ENCODE measurements at regions not wholly inside any gene's neighbourhood (a gene's known extent, or its start where the extent isn't known, plus 50 kb on each side); places are given as distances from the start of the nearest gene placed in this dataset.
"Not testable (repeated sequence)": the region's sequence is repeated elsewhere in the genome, so short reads cannot be mapped to it uniquely, and the experiment has no call there.

DNA sequence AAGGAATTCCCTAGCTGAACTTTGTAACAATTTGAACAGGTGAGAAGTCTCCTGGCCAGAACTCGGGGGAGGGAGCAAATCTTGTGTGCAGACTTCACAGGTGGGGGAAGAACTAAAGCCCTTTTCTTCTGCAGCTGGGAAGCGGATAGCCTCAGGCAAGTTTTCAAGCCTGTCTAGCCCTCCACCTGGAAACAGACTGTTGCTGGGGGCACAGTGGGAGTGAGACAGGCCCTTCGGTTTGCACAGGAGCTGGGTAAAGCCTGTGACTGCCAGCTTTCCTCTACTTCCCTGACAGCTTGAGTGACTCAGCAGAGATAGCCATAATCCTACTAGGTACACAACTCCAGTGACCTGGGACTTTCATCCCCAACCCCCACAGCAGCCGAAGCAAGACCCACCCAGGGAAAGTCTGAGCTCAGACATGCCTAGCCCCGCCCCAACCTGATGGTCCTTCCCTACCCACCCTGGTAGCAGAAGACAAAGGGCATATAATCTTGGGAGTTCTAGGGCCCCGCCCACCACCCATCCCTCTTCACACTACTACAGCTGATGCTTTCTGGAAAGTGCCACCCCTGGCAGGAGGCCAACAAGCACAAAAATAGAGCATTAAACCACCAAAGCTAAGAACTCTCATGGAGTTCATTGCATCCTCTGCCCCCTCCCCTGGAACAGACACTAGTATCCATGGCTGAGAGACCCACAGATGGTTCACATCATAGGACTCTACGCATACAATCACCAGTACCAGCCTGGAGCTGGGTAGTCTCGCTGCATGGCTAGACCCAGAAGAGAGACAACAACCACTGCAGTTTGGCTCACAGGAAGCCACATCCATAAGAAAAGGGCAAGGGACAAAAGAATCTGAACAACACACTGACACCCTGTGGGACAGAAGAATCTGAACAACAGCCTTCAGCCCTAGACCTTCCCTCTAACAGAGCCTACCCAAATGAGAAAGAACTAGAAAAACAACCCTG lies 479.0 kb downstream of the RAP2B start:
- no peak overlapping the region for H3K27ac ChIP-seq (ENCODE audit: extremely low read depth, low read depth, low read length)
- H3K36me3 ChIP-seq (ENCODE audit: control insufficient read depth in 2 of 2, insufficient read depth in 1 of 2, low read length in 2 of 2): no peaks in the 10 kb centered on the region
- no peak for TF ChIP-seq ZIC2 (tag by site-specific recombination; IDR thresholded peaks at IDR 0.05)
- no peak for TF ChIP-seq ZNF146 (tag by site-specific recombination; IDR thresholded peaks at IDR 0.05)
- TF ChIP-seq ZNF561 (tag by site-specific recombination; IDR thresholded peaks at IDR 0.05; ENCODE audit: borderline replicate concordance): no peak
- no peak for TF ChIP-seq ZNF266 (tag by site-specific recombination; IDR thresholded peaks at IDR 0.05; ENCODE audit: low read depth)
- no peak for TF ChIP-seq ZNF560 (tag by site-specific recombination; IDR thresholded peaks at IDR 0.05; ENCODE audit: borderline replicate concordance)
- TF ChIP-seq ZNF596 (tag by site-specific recombination; IDR thresholded peaks at IDR 0.05): no peak
- TF ChIP-seq ZNF121 (tag by site-specific recombination; IDR thresholded peaks at IDR 0.05): no peak
- no peak for TF ChIP-seq ZSCAN23 (tag by site-specific recombination; IDR thresholded peaks at IDR 0.05)
- no peak for TF ChIP-seq ZNF302 (tag by site-specific recombination; IDR thresholded peaks at IDR 0.05; ENCODE audit: low read depth)
- TF ChIP-seq ZSCAN4 (tag by site-specific recombination; IDR thresholded peaks at IDR 0.05): no peak
- TF ChIP-seq ZNF394 (tag by site-specific recombination; IDR thresholded peaks at IDR 0.05; ENCODE audit: borderline replicate concordance): no peak
- no peak for TF ChIP-seq ZNF239 (tag by site-specific recombination; IDR thresholded peaks at IDR 0.05)
- no peak overlapping the region for H3K4me3 ChIP-seq (ENCODE audit: low read depth, low read length)
- no peaks in the 10 kb centered on the region for H3K9me3 ChIP-seq (ENCODE audit: control insufficient read depth, insufficient read depth, low read depth, low read length)
- no peaks in the 10 kb centered on the region for H3K4me1 ChIP-seq (ENCODE audit: control insufficient read depth, insufficient read depth, low read length)
- ChIA-PET CTCF (interaction anchor here (0.7 kb wide), 1 partner anchor 377 kb away, joined by 3 read pairs; no protein-coding TSS in a partner anchor), POLR2A (no interaction called here)

DNA sequence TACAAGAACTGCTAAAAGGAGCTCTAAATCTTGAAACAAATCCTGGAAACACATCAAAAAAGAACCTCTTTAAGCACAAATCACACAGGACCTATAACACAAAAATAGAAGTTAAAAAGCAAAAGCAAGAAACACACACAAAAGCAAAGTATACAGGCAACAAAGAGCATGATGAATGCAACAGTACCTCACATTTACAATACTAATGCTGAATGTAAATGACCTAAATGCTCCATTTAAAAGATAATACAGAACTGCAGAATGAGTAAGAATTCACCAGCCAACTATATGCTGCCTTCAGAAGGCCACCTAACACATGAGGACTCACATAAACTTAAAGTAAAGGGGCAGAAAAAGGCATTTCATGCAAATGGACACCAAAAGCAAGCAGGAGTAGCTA lies 478.6 kb upstream of the ARHGEF26 start:
- H3K36me3 ChIP-seq (ENCODE audit: control insufficient read depth in 2 of 2, insufficient read depth in 1 of 2, low read length in 2 of 2); H3K9me3 ChIP-seq (ENCODE audit: control insufficient read depth, insufficient read depth, low read depth, low read length); H3K4me1 ChIP-seq (ENCODE audit: control insufficient read depth, insufficient read depth, low read length); POLR2A ChIA-PET; H3K4me3 ChIP-seq (ENCODE audit: low read depth, low read length); H3K27ac ChIP-seq (ENCODE audit: extremely low read depth, low read depth, low read length): not testable (repeated sequence)
- CTCF ChIA-PET: interaction anchor here (1.3 kb wide), 1 partner anchor 22 kb away, joined by 4 read pairs; no protein-coding TSS in a partner anchor

- CTCF ChIA-PET; H3K9me3 ChIP-seq (ENCODE audit: control insufficient read depth, insufficient read depth, low read depth, low read length); H3K4me1 ChIP-seq (ENCODE audit: control insufficient read depth, insufficient read depth, low read length); POLR2A ChIA-PET; H3K27ac ChIP-seq (ENCODE audit: extremely low read depth, low read depth, low read length); H3K36me3 ChIP-seq (ENCODE audit: control insufficient read depth in 2 of 2, insufficient read depth in 1 of 2, low read length in 2 of 2); H3K4me3 ChIP-seq (ENCODE audit: low read depth, low read length): not testable (repeated sequence)
Observed at GRCh38 chr3:153643471-153643870, 477.7 kb upstream of the ARHGEF26 start.

GRCh38 chr3:153649286-153649839 lies 471.8 kb upstream of the ARHGEF26 start:
- POLR2A ChIA-PET: no interaction called here
- no peaks in the 10 kb centered on the region for H3K4me1 ChIP-seq (ENCODE audit: control insufficient read depth, insufficient read depth, low read length)
- H3K9me3 ChIP-seq (ENCODE audit: control insufficient read depth, insufficient read depth, low read depth, low read length): no peaks in the 10 kb centered on the region
- TF ChIP-seq GLIS1 (tag by site-specific recombination; IDR thresholded peaks at IDR 0.05) (no peak), ZNF274 (IDR thresholded peaks at IDR 0.05; ENCODE audit: low read length) (no peak), ZNF274 (tag by site-specific recombination; IDR thresholded peaks at IDR 0.05; ENCODE audit: borderline replicate concordance) (no peak), ZNF184 (tag by site-specific recombination; IDR thresholded peaks at IDR 0.05) (no peak), ZNF433 (tag by site-specific recombination; IDR thresholded peaks at IDR 0.05; ENCODE audit: low read depth) (no peak), ATF2 (tag by site-specific recombination; IDR thresholded peaks at IDR 0.05; ENCODE audit: low read depth) (no peak), ZNF580 (tag by site-specific recombination; IDR thresholded peaks at IDR 0.05) (no peak), ZNF133 (tag by site-specific recombination; IDR thresholded peaks at IDR 0.05) (no peak), SETDB1 (IDR thresholded peaks at IDR 0.05; ENCODE audit: insufficient read length, low read length) (no peak), ZNF292 (tag by site-specific recombination; IDR thresholded peaks at IDR 0.05; ENCODE audit: borderline replicate concordance, low read depth) (no peak), OSR2 (tag by site-specific recombination; IDR thresholded peaks at IDR 0.05) (no peak), GLI4 (tag by site-specific recombination; IDR thresholded peaks at IDR 0.05) (no peak)
- CTCF ChIA-PET: no interaction called here
- no peaks in the 10 kb centered on the region for H3K36me3 ChIP-seq (ENCODE audit: control insufficient read depth in 2 of 2, insufficient read depth in 1 of 2, low read length in 2 of 2)
- no peak overlapping the region for H3K27ac ChIP-seq (ENCODE audit: extremely low read depth, low read depth, low read length)
- no peak overlapping the region for H3K4me3 ChIP-seq (ENCODE audit: low read depth, low read length)

Measured in HEK293 (cell line).